ENCODE measurements at regions not wholly inside any gene's neighbourhood (a gene's known extent, or its start where the extent isn't known, plus 50 kb on each side); places are given as distances from the start of the nearest gene placed in this dataset.

DNA sequence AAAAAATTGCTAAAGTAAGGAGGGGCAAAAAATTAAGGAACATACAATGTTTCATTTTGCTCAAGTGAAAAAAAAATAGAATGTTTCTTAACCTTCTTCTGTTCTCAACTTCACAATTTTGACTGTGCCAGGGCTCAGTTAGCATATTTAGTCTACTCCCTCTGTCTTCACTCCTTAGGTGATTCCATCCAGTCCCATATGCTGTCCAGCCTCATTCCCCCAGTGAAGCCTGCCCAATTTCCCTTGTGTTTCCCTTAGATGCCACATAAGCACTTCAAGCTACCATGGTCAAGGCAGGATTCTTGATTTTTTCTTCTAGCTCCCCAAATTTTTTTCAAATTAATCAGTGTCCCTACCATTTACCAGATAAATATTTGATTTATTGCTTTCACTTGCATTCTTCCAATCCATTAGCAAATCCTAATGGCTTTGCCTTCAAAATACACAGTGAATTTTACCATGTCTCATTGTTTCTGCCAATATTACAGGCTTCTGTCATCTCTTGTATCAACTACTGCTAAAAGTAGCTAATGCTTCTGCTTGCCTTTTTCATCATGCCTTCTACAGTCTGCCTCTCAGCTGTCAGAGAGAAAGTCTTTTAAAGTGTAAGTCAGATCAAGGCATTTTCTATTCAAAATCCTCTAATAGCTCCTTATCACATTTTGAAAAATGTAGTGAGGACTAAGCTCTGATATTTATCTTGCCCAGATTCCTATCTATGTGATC, 166.8 kb downstream of the MACC1 start:
- no peak overlapping the region for H3K27ac Mint-ChIP-seq
- no peaks in the 10 kb centered on the region for H3K36me3 Mint-ChIP-seq (ENCODE audit: low read depth)
- CTCF ChIA-PET, result no interaction called here
- POLR2A ChIA-PET, result no interaction called here
- intact Hi-C loops (cut with DNase I, micrococcal nuclease), result no loop called here
- no peak for DNase-seq
- no peak for ATAC-seq
- H3K4me1 Mint-ChIP-seq, result no peaks in the 10 kb centered on the region
- H3K27me3 Mint-ChIP-seq, result no peaks in the 10 kb centered on the region
- H3K4me3 Mint-ChIP-seq, result no peak overlapping the region
- no peaks in the 10 kb centered on the region for H3K9me3 Mint-ChIP-seq (ENCODE audit: low read depth)

- ATAC-seq, result no peak
- no peaks in the 10 kb centered on the region for H3K36me3 Mint-ChIP-seq (ENCODE audit: low read depth)
- no peak for DNase-seq
- H3K9me3 Mint-ChIP-seq (ENCODE audit: low read depth), result no peaks in the 10 kb centered on the region
- H3K4me1 Mint-ChIP-seq, result no peaks in the 10 kb centered on the region
- H3K27me3 Mint-ChIP-seq, result no peaks in the 10 kb centered on the region
- CTCF ChIA-PET, result no interaction called here
- no peak overlapping the region for H3K27ac Mint-ChIP-seq
- POLR2A ChIA-PET, result no interaction called here
- intact Hi-C loops (cut with DNase I, micrococcal nuclease), result no loop called here
- no peak overlapping the region for H3K4me3 Mint-ChIP-seq
Observed at GRCh38 chr7:20038676-20039075, 178.5 kb downstream of the MACC1 start.

- intact Hi-C loops (cut with DNase I, micrococcal nuclease), result no loop called here
- Mint-ChIP-seq H3K27me3 (no peaks in the 10 kb centered on the region), H3K4me3 (no peak overlapping the region), H3K27ac (no peak overlapping the region), H3K4me1 (no peaks in the 10 kb centered on the region), H3K36me3 (ENCODE audit: low read depth) (no peaks in the 10 kb centered on the region), H3K9me3 (ENCODE audit: low read depth) (no peaks in the 10 kb centered on the region)
- ChIA-PET POLR2A (no interaction called here), CTCF (no interaction called here)
- ATAC-seq (no peak), DNase-seq (no peak)
Observed at GRCh38 chr7:20035279-20035875, 181.8 kb downstream of the MACC1 start.

- Mint-ChIP-seq H3K4me1 (no peaks in the 10 kb centered on the region), H3K36me3 (ENCODE audit: low read depth) (no peaks in the 10 kb centered on the region), H3K27ac (no peak overlapping the region), H3K27me3 (no peaks in the 10 kb centered on the region), H3K4me3 (no peak overlapping the region), H3K9me3 (ENCODE audit: low read depth) (no peaks in the 10 kb centered on the region)
- intact Hi-C loops (cut with DNase I, micrococcal nuclease), result no loop called here
- ChIA-PET POLR2A (no interaction called here), CTCF (no interaction called here)
- DNase-seq, result no peak
- no peak for ATAC-seq
Observed at GRCh38 chr7:20033621-20034400, 183.4 kb downstream of the MACC1 start.

- intact Hi-C loops (cut with DNase I, micrococcal nuclease), result no loop called here
- ChIA-PET CTCF (no interaction called here), POLR2A (no interaction called here)
- Mint-ChIP-seq H3K9me3 (ENCODE audit: low read depth) (no peaks in the 10 kb centered on the region), H3K27ac (no peak overlapping the region), H3K36me3 (ENCODE audit: low read depth) (no peaks in the 10 kb centered on the region), H3K27me3 (no peaks in the 10 kb centered on the region), H3K4me1 (no peaks in the 10 kb centered on the region), H3K4me3 (no peak overlapping the region)
- DNase-seq (no peak), ATAC-seq (no peak)
Observed at GRCh38 chr7:20032741-20033140, 184.4 kb downstream of the MACC1 start.

DNA sequence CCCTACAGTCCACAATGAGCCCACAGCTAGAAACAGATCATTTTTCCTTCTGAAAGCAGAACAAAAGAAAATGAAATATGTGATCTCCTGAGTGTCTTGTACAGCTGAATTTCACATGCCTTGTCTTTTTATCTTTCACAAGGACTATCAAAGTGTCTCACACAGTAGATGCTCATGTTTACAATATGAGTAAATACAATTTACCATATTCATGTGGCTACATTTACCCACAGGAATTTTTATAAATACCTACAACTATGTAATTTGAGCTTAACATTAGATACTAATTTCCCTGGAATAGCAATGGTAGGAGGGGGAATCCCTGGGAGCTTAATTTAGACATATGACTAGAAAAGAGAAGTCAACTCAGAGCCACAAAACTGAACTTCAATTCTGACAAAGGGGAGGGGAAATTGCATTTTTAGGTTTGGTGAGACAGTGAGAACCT, 186.2 kb downstream of the MACC1 start:
- ATAC-seq, result no peak
- H3K27ac Mint-ChIP-seq, result no peak overlapping the region
- H3K27me3 Mint-ChIP-seq, result no peaks in the 10 kb centered on the region
- ChIA-PET POLR2A (no interaction called here), CTCF (no interaction called here)
- H3K9me3 Mint-ChIP-seq (ENCODE audit: low read depth), result peaks cover 2% of the 10 kb centered on the region
- intact Hi-C loops (cut with DNase I, micrococcal nuclease), result no loop called here
- no peak for DNase-seq
- no peaks in the 10 kb centered on the region for H3K4me1 Mint-ChIP-seq
- H3K4me3 Mint-ChIP-seq, result no peak overlapping the region
- no peaks in the 10 kb centered on the region for H3K36me3 Mint-ChIP-seq (ENCODE audit: low read depth)

GRCh38 chr7:20030417-20030816, 186.8 kb downstream of the MACC1 start:
- ChIA-PET POLR2A (no interaction called here), CTCF (interaction anchor here (0.6 kb wide), 1 partner anchor 1707 kb away, joined by 3 read pairs; no protein-coding TSS in a partner anchor)
- intact Hi-C loops (cut with DNase I, micrococcal nuclease), result no loop called here
- Mint-ChIP-seq H3K36me3 (ENCODE audit: low read depth) (no peaks in the 10 kb centered on the region), H3K4me1 (no peaks in the 10 kb centered on the region), H3K4me3 (no peak overlapping the region), H3K9me3 (ENCODE audit: low read depth) (peaks cover 2% of the 10 kb centered on the region), H3K27ac (no peak overlapping the region), H3K27me3 (no peaks in the 10 kb centered on the region)
- DNase-seq (no peak), ATAC-seq (no peak)

- ChIA-PET CTCF (no interaction called here), POLR2A (no interaction called here)
- Mint-ChIP-seq H3K9me3 (ENCODE audit: low read depth) (peaks cover 2% of the 10 kb centered on the region), H3K36me3 (ENCODE audit: low read depth) (no peaks in the 10 kb centered on the region), H3K4me1 (no peaks in the 10 kb centered on the region), H3K4me3 (no peak overlapping the region), H3K27ac (no peak overlapping the region), H3K27me3 (no peaks in the 10 kb centered on the region)
- DNase-seq (no peak), ATAC-seq (no peak)
- intact Hi-C loops (cut with DNase I, micrococcal nuclease), result no loop called here
Observed at GRCh38 chr7:20026762-20027161, 190.4 kb downstream of the MACC1 start.

GRCh38 chr7:20021831-20022230, 195.4 kb downstream of the MACC1 start:
- Mint-ChIP-seq H3K27ac (no peak overlapping the region), H3K4me1 (no peaks in the 10 kb centered on the region), H3K9me3 (ENCODE audit: low read depth) (peaks cover 2% of the 10 kb centered on the region), H3K4me3 (no peak overlapping the region), H3K27me3 (no peaks in the 10 kb centered on the region), H3K36me3 (ENCODE audit: low read depth) (no peaks in the 10 kb centered on the region)
- ChIA-PET POLR2A (no interaction called here), CTCF (interaction anchor here (2.0 kb wide), 1 partner anchor 37 kb away, joined by 5 read pairs; no protein-coding TSS in a partner anchor)
- ATAC-seq, result no peak
- intact Hi-C loops (cut with DNase I, micrococcal nuclease), result no loop called here
- DNase-seq, result no peak

DNA sequence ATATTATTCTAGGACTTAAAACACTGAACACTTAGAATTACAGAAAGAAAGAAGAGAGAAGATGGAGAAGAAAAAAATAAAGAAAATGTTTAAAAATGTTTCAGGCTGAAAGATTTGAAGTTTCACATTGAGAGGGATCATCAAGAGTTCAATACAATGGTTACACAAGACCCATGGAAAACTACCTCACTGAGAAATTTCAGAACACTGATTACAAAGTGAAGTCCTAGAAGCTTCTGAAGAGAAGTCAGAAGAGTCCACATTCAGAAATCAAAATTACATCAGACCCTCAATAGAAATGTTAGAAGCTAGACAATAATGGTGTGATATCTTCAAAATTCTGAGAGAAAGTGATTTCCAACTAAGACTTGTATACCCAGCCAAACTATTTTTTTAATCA, 196.1 kb downstream of the MACC1 start:
- no peaks in the 10 kb centered on the region for H3K36me3 Mint-ChIP-seq (ENCODE audit: low read depth)
- no peak for DNase-seq
- H3K27me3 Mint-ChIP-seq, result no peaks in the 10 kb centered on the region
- H3K4me3 Mint-ChIP-seq, result no peak overlapping the region
- H3K27ac Mint-ChIP-seq, result no peak overlapping the region
- POLR2A ChIA-PET, result no interaction called here
- intact Hi-C loops (cut with DNase I, micrococcal nuclease), result no loop called here
- CTCF ChIA-PET, result no interaction called here
- ATAC-seq, result no peak
- no peaks in the 10 kb centered on the region for H3K4me1 Mint-ChIP-seq
- H3K9me3 Mint-ChIP-seq (ENCODE audit: low read depth), result no peaks in the 10 kb centered on the region

DNA sequence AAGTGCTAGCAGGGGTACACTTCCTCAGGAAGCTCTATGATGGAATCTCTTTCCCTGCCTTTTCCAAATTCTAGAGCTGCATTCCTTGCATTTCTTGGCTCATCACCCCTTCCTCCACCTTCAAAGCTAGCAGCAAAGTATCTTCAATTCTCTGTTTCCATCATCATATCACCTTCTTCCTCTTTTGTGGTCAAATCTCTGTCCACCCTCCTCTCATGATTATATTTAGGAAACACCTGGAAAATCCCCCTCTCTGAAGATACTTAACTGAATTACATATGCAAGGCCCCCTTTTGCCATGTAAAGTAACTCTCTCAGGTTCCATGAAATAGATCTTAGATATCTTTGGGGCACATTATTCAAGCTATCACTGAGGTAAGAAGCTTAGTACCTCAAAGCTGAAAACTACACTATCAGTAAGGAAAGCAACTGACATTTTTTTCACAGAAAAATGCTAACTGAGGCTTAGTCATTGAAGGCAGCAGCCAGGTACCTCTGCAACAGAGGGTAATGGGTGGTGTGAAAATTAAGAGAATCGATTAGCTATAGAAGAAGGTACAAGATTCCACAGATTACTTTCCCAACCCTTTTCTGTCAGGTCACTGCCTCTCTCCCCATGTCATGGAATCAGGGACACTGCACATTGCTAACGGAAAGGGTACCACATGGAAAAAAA, 197.3 kb downstream of the MACC1 start:
- no peaks in the 10 kb centered on the region for H3K27me3 Mint-ChIP-seq
- ChIA-PET CTCF (interaction anchor here (0.7 kb wide), 1 partner anchor 9 kb away, joined by 3 read pairs; no protein-coding TSS in a partner anchor), POLR2A (no interaction called here)
- DNase-seq (no peak), ATAC-seq (no peak)
- no peaks in the 10 kb centered on the region for H3K36me3 Mint-ChIP-seq (ENCODE audit: low read depth)
- H3K4me1 Mint-ChIP-seq, result no peaks in the 10 kb centered on the region
- H3K4me3 Mint-ChIP-seq, result no peak overlapping the region
- intact Hi-C loops (cut with DNase I, micrococcal nuclease), result no loop called here
- no peak overlapping the region for H3K27ac Mint-ChIP-seq
- no peaks in the 10 kb centered on the region for H3K9me3 Mint-ChIP-seq (ENCODE audit: low read depth)

GRCh38 chr7:20016669-20017068, 200.5 kb downstream of the MACC1 start:
- no peak for ATAC-seq

More at GRCh38 chr7:20016669-20017068, 200.5 kb downstream of the MACC1 start:
- H3K36me3 Mint-ChIP-seq (ENCODE audit: low read depth), result no peaks in the 10 kb centered on the region
- H3K9me3 Mint-ChIP-seq (ENCODE audit: low read depth), result no peaks in the 10 kb centered on the region
- POLR2A ChIA-PET, result no interaction called here
- intact Hi-C loops (cut with DNase I, micrococcal nuclease), result no loop called here
- no peak overlapping the region for H3K4me3 Mint-ChIP-seq
- H3K27ac Mint-ChIP-seq, result no peak overlapping the region
- no peaks in the 10 kb centered on the region for H3K27me3 Mint-ChIP-seq
- DNase-seq, result no peak
- CTCF ChIA-PET, result no interaction called here
- H3K4me1 Mint-ChIP-seq, result no peaks in the 10 kb centered on the region

Measured in activated CD4-positive, alpha-beta T cell treated with anti-CD3 and anti-CD28 coated beads for 36 hours (primary cell).